ENCODE measurements at regions not wholly inside any gene's neighbourhood (a gene's known extent, or its start where the extent isn't known, plus 50 kb on each side); places are given as distances from the start of the nearest gene placed in this dataset.

GRCh38 chr1:88293691-88294190 is 390.3 kb upstream of the PKN2 start:
- H3K27ac Mint-ChIP-seq (ENCODE audit: unreplicated experiment): no peak overlapping the region
- H3K9me3 Mint-ChIP-seq (ENCODE audit: unreplicated experiment): no peaks in the 10 kb centered on the region
- Histone ChIP-seq H3K9ac (ENCODE audit: low read length) (no peak overlapping the region), H3K27me3 (ENCODE audit: insufficient read depth, low read length) (no peaks in the 10 kb centered on the region), H3K4me3 (ENCODE audit: insufficient read depth, low read depth, low read length) (no peak overlapping the region), H3K4me2 (ENCODE audit: low read length) (no peak overlapping the region), H4K20me1 (ENCODE audit: insufficient read depth, low read length) (no peaks in the 10 kb centered on the region), H3K27ac (ENCODE audit: low read depth, low read length) (no peak overlapping the region), H3K36me3 (ENCODE audit: insufficient read depth, low read length) (no peaks in the 10 kb centered on the region), H3K4me1 (ENCODE audit: insufficient read depth, low read length) (no peaks in the 10 kb centered on the region), H3K79me2 (ENCODE audit: insufficient read depth, low read length) (no peaks in the 10 kb centered on the region), H2AFZ (ENCODE audit: low read depth, low read length) (no peak overlapping the region), H3K9me3 (ENCODE audit: insufficient read depth, low read depth, low read length) (no peaks in the 10 kb centered on the region)
- no peaks in the 10 kb centered on the region for H3K36me3 Mint-ChIP-seq (ENCODE audit: low read depth, unreplicated experiment)
- TF ChIP-seq CTCF (IDR thresholded peaks at IDR 0.05; ENCODE audit: insufficient read depth, low read depth, low read length): no peak
- TF ChIP-seq EZH2 (IDR thresholded peaks at IDR 0.05; ENCODE audit: insufficient read depth, low read length): no peak
- H3K27me3 Mint-ChIP-seq (ENCODE audit: low read depth, unreplicated experiment): peaks cover 2% of the 10 kb centered on the region
- H3K4me3 Mint-ChIP-seq (ENCODE audit: unreplicated experiment): no peak overlapping the region
- FAIRE-seq (no peak), DNase-seq (ENCODE audit: low read depth) (no peak)
- peaks cover 2% of the 10 kb centered on the region for H3K4me1 Mint-ChIP-seq (ENCODE audit: low read depth, unreplicated experiment)

GRCh38 chr1:88296227-88296626 is 387.8 kb upstream of the PKN2 start:
- no peak overlapping the region for H3K4me2 ChIP-seq (ENCODE audit: low read length)
- H3K4me3 ChIP-seq (ENCODE audit: insufficient read depth, low read depth, low read length): no peak overlapping the region
- peaks cover 2% of the 10 kb centered on the region for H3K27me3 Mint-ChIP-seq (ENCODE audit: low read depth, unreplicated experiment)

More at GRCh38 chr1:88296227-88296626, 387.8 kb upstream of the PKN2 start:
- Histone ChIP-seq H4K20me1 (ENCODE audit: insufficient read depth, low read length) (no peaks in the 10 kb centered on the region), H3K9ac (ENCODE audit: low read length) (no peak overlapping the region), H3K79me2 (ENCODE audit: insufficient read depth, low read length) (no peaks in the 10 kb centered on the region), H3K27ac (ENCODE audit: low read depth, low read length) (no peak overlapping the region), H3K27me3 (ENCODE audit: insufficient read depth, low read length) (no peaks in the 10 kb centered on the region), H3K9me3 (ENCODE audit: insufficient read depth, low read depth, low read length) (no peaks in the 10 kb centered on the region), H3K36me3 (ENCODE audit: insufficient read depth, low read length) (no peaks in the 10 kb centered on the region), H3K4me1 (ENCODE audit: insufficient read depth, low read length) (no peaks in the 10 kb centered on the region), H2AFZ (ENCODE audit: low read depth, low read length) (no peak overlapping the region)
- no peak overlapping the region for H3K27ac Mint-ChIP-seq (ENCODE audit: unreplicated experiment)
- H3K4me1 Mint-ChIP-seq (ENCODE audit: low read depth, unreplicated experiment): peaks cover 2% of the 10 kb centered on the region
- TF ChIP-seq CTCF (IDR thresholded peaks at IDR 0.05; ENCODE audit: insufficient read depth, low read depth, low read length) (no peak), EZH2 (IDR thresholded peaks at IDR 0.05; ENCODE audit: insufficient read depth, low read length) (no peak)
- DNase-seq (ENCODE audit: low read depth) (no peak), FAIRE-seq (no peak)
- no peak overlapping the region for H3K4me3 Mint-ChIP-seq (ENCODE audit: unreplicated experiment)
- no peaks in the 10 kb centered on the region for H3K9me3 Mint-ChIP-seq (ENCODE audit: unreplicated experiment)
- no peaks in the 10 kb centered on the region for H3K36me3 Mint-ChIP-seq (ENCODE audit: low read depth, unreplicated experiment)
